HG03196 (cell line): ENCODE measurements at regions not wholly inside any gene's neighbourhood (a gene's known extent, or its start where the extent isn't known, plus 50 kb on each side); places are given as distances from the start of the nearest gene placed in this dataset.

Experiments used
- ATAC-seq: cut with Tn5 transposase; IDR thresholded peaks from one replicate; pipeline ENCODE4 v1.9.1; 2021; ENCODE audit not compliant: unreplicated experiment

DNA sequence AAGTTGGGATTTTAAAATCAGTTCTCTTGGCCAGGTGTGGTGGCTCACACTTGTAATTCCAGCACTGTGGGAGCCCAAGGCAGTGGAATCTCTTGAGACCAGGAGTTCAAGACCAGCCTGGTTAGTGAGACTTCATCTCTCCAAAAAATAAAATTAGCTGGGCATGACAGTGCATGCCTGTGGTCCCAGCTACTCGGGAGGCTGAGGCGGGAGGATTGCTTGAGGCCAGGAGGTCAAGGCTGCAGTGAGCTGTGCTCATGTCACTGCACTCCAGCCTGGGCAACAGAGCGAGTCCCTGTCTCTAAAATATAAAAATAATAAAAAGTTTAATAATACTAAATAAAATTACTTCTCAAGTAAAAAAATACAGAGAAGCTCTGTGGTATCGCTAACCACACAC, 77.5 kb downstream of the FOXA2 start:
- ATAC-seq = no peak

DNA sequence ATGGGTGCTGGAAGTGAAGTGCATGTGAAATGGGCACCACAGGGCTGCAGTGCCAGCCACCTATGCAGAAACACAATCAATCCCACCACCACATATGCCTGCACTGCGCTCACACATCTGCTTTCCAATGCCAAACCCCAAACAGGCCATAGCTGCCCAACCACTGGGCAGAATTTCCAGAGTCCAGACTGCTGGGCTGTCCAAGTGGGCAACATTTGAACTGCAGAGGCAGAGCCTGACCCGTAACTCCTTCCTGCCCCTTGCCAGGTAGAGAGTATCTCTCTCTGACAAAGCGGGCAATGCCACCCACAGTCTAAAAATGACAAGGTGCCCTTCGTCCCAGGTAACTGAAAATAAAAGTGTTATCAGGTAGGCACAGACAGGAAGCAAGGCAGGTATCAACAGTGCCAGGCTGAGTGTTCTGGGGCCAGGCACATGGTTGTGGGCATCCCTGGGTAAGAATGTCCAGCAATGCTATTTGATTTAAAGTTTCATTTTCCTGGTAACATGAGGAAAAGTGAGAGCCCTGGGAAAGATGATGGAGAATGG, 79.5 kb downstream of the FOXA2 start:
- ATAC-seq = no peak

DNA sequence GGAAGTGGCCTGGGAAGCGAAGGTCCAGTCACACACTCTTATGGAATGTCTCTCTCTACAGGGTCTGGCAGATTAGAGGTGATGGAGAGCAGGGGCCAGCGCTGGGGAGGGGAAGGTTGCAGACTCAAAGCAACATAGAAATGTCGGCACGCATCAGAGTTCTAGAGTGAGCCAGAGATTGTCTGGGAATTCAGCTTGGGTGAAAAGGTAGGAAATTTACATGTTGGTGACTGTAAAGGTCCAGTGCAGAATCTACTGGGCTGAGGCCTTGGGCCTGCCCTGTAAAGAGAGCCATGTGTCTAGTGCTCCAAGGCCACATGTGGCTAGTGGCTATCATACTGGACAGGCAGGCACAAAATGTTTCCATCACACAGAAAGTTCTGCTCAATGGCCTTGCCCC, 80.8 kb downstream of the FOXA2 start:
- no peak for ATAC-seq

DNA sequence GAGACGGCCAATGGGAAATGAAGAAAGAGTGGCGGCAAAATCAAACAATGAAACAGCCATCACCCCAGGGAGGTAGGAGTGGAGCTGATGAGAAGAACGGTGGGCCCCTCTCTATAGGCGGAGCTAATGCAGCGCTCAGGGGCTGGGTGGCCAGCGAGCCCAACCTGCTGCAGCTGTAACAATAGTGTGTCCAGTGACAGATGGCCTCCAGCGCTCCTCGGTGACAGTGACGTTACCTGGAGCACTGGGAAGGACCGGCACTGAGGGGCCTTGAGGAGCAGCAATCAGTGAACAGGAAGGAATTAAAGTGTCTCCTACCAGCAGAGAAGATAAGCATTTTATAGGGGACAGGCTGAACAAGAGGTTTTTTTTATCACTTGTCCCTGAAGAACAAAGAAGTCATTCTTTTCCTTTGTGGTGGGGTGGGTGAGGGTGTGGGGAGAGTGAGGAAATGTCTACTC, 81.6 kb downstream of the FOXA2 start:
- ATAC-seq = no peak

DNA sequence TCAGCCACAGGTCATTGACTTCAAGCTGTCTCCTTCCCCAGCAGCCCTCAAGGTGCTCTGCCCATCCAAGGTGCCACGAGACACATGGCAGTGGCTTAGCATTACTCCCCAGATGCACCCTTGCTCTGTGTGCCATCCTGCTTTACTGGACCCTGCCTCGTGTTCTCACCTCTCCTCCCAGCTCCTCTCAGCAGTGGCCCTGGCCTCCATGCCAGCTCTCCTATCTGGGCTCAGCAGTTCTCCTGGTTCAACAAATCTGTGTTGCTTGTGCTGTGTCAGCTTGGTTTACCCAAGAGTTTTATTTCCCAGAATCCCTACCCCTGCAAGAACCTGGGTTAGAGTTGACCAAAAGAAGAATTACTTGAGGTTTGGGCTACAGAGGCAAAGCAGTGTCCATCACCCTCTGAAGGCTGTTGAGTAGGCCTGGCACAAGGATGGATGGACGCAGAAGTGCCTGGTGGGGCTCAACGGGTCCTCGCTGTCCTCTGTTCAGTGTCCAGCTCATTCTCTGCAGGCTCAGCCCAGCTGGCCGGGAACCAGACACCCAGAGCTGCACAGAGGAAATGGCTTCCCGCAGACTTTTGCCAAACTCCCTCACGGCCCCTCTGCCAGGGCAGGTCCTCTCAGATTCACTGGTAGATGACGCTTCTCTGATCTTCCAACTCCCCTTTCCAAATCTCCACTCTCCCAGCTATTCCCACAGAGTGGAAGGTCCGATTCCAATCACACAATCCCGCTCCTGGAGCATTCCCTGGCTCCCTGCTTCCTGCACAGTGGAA, 82.6 kb downstream of the FOXA2 start:
- ATAC-seq = no peak

DNA sequence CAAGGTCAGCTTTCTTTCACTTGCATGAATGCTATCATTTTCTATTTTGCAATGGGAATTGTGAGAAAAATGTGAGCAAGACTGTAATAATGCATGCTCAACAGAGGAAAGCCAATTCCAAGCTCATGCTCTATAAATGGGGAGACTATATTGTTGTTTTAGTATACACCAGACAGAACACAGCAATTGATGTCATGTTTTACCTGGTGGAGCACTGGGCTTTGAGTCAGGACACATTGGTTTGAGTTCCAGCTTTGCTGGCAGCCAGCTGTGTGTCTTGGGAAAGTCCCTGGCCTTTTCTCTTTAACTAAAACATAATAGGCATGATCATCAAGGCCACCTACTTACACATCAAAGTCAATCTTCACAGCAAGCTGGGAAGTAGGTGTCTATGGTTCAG, 83.3 kb downstream of the FOXA2 start:
- ATAC-seq = no peak

DNA sequence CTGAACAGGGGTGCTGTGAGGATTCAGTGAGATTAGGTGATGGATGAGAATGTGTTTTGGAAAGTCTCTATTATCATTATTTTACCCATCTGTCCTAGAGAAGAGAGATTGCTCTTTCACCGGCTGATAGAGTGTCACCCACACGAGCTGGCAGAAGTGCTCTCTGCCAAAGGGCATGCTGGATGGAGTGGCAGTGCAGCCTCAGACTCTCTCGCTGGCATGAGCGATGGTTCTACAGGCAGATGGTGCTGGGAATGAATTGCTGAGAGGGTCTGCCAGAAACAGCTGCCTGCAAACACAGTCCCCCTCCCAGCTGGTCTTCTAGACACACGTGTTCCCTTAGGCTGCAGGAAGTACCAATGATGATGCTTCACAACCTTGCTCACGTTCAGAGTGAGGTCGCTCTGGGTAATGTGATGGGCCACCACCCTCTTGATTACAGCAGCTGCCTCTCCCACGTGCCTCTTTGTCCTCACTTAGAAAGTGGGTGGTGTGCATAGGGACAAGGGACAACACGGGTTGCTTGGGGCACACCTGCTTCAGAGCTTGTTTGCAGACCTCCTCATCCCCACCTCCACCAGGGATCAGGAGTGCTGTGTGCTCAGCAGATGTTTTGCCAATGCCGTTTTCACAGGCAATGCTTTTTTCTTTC, 84.7 kb downstream of the FOXA2 start:
- no peak for ATAC-seq

DNA sequence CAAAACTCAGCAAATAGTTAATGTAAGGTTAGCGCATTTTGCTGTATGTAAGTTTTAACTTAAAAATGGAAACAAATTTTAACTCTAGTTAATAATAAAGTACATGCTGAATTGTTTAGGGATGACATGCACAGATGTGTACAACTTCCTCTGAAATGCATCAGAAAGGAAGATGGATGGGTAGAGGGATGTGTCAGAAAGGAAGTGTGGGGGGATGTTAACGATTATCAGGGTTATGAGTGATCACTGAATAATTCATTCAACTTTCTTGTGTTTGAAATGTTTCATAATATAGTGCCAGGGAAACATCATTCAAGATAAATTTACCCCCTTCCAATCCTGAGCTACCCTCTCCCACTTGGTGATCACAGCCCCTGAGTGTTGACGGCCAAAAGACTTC, 87.6 kb downstream of the FOXA2 start:
- no peak for ATAC-seq

DNA sequence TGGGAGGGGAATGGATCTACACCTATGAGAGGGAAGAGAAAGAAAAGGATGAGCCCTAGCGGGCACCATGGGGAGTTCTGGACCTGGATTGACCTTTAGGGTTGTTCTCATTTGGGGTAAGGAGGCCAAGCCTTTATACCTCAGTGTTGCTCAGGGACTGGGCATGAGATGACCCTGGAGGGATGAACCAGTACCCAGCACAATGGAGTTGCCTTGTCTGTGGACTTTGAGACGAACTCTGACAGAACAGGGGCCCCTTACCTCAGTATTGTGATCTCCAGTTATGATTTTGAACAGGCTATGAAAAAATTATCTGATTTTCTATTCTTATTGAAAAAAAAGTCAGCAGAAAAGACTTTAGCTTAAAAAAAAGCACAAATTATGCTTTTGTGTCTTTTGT, 88.6 kb downstream of the FOXA2 start:
- ATAC-seq = no peak

DNA sequence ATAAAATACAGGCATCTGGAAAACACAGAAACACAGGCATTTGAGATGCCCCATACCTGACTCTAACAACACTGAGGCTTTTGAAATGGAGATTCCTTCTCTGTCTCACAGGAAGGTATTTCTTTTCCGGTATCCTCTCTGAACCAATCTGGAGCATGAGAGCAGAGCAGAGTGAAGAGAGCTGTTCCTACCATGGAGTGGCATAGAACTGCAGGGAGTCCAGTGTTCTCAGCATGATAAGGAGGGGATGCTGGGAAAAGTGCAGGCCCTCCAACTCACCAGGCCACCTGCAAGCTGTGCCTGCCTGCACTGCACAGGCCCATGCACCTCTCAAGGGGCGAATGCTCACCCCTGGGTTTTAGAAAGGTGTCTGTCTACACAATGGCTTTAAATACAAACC, 89.2 kb downstream of the FOXA2 start:
- ATAC-seq = no peak

DNA sequence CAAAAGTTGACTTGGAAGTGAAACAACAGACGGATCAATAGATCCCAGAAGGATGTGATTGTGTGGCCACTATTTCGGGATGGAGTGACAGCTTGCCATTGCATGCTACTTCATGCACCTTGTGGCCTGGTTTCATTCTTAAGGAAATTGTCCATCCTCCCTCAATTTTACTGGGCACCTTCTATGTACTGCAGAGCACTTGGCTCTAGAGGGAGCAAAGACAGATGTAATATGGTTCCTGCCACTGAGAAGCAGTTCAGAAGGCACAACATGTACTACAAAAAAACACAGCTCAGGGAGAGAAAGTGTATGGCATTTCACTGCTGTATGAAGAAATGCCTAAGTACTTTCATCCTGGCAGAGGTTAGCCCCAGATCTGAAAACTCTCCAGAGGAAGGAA, 91.9 kb downstream of the FOXA2 start:
- ATAC-seq = no peak

DNA sequence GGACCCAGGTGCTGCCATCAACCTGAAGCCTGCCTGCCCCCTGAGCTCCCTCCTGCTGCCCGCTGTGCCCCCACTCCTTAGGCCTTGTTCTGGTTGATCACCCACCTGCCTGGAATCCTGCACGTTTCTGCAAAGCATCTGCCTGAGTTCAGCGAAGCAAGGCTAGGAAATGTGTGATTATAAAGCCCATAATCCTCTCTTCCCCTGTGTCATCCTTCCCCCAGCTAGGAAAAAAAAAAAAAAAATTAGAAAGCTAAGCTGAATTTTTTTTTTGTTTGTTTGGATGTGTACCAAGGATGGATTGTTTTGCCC, 93.2 kb downstream of the FOXA2 start:
- no peak for ATAC-seq

DNA sequence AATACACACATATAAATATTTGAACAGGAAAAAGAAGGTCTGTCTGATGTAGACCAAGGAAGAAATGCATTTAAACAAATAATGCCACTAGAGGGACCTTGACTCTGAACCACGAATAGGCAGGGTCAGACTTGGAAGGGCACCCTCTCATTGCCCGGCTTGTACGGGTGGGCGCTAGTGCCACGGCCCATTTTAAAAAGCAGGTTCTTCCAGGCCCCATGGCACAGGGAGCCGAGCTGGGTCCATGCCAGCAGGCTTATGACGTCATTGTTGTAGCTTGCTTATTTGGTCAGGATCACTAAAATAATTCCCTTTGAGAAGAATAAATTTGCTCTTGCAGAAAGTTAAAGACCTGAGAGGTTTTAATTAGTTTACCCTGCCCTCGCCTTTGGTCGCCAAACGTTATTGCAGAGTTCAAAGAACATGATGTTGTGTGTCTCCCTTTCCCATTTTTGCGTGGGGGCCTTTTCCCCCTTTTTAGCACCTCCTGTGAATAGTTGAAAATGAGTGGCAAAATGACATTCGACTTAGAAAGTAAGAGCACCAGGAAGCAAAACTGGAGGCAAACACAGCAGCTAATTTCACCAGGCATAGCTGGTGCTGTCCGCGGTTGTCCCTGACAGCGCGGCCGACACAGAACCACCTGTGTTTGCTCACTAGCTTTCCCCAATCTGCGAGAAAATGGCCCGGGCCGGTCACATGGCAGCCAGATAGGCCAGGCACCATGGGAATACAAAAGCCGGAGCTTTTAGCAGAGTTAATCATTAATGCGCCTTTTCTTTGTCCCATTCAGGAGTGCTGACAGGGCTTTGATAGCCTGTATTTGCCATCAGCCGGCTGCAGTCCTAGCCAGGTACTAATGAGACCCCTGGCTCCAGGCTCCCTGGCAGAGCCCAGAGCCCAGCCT, 93.8 kb downstream of the FOXA2 start:
- ATAC-seq = no peak

DNA sequence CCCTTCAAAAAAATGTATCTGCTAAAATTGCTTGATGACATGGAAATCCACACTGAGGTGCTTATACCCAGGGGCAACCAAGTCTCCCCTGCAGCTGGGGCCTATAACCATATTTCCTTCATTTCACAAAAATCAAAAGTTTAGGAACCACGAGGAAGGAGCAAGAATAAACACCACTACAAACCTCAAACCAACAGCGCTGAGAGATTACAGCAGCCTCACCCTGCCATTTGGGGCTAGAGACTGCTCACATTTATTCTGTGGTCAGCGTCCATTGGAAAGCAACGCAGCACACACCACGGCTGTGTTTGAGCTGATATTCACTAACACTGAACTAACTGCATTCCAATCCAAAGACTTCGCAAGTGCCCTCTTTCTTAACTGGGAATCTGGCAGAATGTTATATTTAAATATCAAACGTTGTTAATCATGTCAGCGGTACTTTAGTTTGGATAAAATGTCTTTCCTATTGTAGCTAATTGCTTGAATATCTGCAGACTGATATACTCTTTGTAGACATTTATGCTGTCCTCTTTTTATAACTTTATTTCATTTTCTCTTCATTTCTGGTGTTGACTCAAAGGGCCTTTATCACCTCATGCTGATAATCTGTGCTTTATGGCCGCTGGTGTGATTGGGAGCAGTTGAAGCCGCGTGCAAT, 94.6 kb downstream of the FOXA2 start:
- ATAC-seq = no peak

DNA sequence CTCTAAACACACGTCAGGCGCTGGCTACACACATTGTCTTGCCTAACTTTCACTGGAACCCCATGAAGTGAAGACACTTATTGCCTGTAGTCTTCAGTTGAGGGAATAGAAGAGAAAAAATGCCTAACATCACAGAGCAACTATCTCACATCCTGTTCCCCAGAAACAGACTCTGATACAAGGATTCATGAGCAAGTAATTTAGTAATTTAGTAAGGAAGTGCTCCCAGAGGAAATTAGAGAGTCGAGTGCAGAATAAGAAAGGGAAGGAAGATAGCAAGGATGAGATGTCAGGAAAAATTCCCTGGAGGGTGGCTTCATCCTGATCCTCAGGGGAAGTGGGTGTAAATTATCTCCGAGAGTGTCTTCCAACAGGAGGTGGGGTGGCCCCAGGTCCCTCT, 104.0 kb downstream of the FOXA2 start:
- no peak for ATAC-seq

DNA sequence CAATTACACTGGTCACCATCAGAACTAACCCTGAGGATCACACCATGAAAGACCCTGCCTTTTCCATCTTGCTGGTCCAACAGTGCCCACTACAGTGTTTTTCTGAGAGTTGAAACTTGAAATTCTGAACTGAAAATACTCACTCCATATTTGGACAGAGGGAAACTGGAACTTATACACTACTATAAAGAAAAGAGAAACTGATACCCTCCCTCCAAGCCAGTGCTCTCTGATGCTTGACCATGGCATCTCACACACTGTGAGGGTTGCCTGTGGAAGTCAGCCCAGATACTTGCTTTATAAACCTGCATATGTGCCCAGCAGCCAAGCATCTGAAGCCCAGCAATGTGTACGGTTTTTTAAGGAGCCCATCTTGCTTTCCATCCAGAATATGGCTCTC, 108.7 kb downstream of the FOXA2 start:
- no peak for ATAC-seq

DNA sequence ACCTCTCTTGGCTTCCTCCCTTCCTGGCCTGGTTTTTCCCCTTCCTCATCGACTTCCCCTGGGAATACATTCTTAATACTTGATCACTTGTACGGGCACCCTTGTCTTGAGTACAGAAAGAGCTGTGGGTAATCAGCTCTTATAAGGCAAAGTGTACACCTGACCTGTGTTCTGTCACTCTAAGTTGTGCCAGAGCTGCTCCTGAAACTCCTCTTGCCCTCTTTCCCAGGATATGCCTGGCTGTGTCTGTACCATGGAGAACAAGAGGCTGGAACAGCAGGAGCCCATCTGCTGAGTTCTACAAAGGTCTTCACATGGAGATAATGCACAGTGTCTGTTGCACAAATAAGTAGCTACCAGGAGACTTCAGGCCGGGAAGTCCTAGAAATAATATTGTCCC, 110.1 kb downstream of the FOXA2 start:
- ATAC-seq = no peak

DNA sequence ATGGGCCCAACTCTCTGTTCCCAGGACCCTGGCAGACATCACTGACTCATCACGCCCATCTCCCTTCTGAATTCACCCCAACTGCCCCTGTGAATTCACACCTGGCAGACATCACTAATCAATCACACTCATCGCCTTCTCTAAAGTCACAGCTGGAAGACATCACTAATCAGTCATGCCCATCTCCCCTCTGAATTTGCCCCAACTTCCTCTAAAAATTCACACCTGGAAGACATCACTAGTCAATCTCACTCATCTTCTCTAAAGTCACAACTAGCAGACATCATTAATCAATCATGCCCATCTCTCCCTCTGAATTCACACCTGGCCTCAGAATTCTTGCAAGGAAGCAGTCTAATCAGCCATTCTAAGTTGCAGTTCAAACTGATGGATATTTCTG, 111.1 kb downstream of the FOXA2 start:
- no peak for ATAC-seq

DNA sequence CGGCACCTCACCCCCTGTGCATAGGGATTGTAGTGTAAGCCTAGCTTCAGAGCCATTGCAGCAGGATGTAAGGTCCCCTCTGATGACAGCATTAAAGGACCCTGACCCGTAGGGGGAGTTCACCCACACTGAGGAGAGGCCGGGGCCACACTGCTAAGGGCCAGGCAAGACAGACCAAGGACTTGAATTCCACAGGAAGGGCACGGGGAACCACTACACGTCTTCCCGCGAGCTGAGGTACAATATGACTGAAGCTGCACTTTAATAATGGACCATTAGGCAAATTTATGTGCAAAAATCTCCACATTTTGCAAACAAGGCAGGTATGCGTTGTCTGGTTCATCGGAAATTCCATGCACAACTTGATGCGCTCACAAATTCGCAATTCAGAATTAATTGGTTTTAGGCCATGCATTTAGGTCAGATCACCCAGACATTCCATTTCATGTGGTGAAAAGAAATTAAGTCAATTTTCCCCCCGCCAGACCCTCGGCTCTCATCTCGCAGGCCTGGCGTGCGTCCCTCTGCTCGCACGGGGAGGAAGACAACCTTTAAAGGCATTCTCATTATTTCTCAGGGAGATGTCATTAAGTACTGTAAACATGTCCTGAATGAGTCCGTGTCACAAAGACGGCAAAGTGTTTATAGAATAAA, 111.8 kb downstream of the FOXA2 start:
- no peak for ATAC-seq

DNA sequence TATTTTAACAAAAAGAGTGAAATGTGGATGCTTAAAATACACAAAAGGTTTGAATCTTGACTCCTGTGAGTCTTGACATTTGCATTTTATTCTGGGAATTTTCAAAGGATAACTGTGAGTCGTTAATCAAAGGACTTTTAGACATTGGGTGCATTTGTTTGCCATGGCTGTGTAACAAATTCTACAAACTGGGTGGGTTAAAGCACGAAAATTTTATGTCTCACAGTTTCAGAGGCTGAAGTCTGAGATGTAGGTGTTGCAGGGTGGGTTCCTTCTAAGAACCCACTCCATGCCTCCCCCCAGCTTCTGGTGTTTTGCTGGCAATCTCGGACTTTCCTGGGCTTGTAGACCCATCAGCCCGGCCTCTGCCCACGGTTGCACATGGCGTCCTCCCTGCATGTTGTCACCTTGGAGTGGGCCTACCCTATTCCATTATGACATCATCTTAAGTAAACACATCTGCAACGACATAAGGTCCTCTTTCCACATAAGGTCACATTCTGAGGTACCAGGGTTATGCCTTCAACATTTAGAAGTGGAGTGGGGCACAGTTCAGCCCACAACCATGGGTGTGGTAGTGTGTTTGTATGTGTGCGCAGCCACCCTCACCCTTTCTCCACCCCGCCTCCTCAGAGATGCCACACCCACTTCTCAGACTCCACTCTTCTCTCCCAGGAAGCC, 113.1 kb downstream of the FOXA2 start:
- ATAC-seq = no peak
